ENCODE measurements at regions not wholly inside any gene's neighbourhood (a gene's known extent, or its start where the extent isn't known, plus 50 kb on each side); places are given as distances from the start of the nearest gene placed in this dataset.

- DNase-seq = no peak
Measured at GRCh38 chr9:108167136-108167900, 677.7 kb upstream of the KLF4 start.

- no peak for DNase-seq
Measured at GRCh38 chr9:108166519-108166918, 677.0 kb upstream of the KLF4 start.

- DNase-seq = no peak
Measured at GRCh38 chr9:108163321-108164005, 673.9 kb upstream of the KLF4 start.

GRCh38 chr9:108162664-108163063 lies 673.1 kb upstream of the KLF4 start:
- peak; percentile 75 for DNase-seq

GRCh38 chr9:108161503-108161902 lies 671.9 kb upstream of the KLF4 start:
- no peak for DNase-seq

GRCh38 chr9:108160706-108161355 lies 671.3 kb upstream of the KLF4 start:
- no peak for DNase-seq

GRCh38 chr9:108160039-108160438 lies 670.5 kb upstream of the KLF4 start:
- no peak for DNase-seq

GRCh38 chr9:108158236-108158995 lies 668.8 kb upstream of the KLF4 start:
- no peak for DNase-seq

GRCh38 chr9:108156270-108156998 lies 666.9 kb upstream of the KLF4 start:
- no peak for DNase-seq

- DNase-seq = no peak
Measured at GRCh38 chr9:108153416-108153815, 663.8 kb upstream of the KLF4 start.

- peak; percentile 46 for DNase-seq
Measured at GRCh38 chr9:108150736-108151586, 661.4 kb upstream of the KLF4 start.

- no peak for DNase-seq
Measured at GRCh38 chr9:108149326-108149725, 659.8 kb upstream of the KLF4 start.

GRCh38 chr9:108142504-108143201 lies 653.1 kb upstream of the KLF4 start:
- DNase-seq = peak; percentile 89

GRCh38 chr9:108142142-108142503 lies 652.6 kb upstream of the KLF4 start:
- no peak for DNase-seq

GRCh38 chr9:108139900-108140299 lies 650.3 kb upstream of the KLF4 start:
- DNase-seq = no peak

GRCh38 chr9:108138516-108138915 lies 648.9 kb upstream of the KLF4 start:
- DNase-seq = no peak

GRCh38 chr9:108136656-108137055 lies 647.1 kb upstream of the KLF4 start:
- no peak for DNase-seq

- DNase-seq = no peak
Measured at GRCh38 chr9:108134486-108135128, 645.0 kb upstream of the KLF4 start.

GRCh38 chr9:108133680-108134079 lies 644.1 kb upstream of the KLF4 start:
- no peak for DNase-seq

- DNase-seq = no peak
Measured at GRCh38 chr9:108133101-108133500, 643.5 kb upstream of the KLF4 start.

All from femur (tissue), 1 donor.